T-cell (primary cell): ENCODE measurements at regions not wholly inside any gene's neighbourhood (a gene's known extent, or its start where the extent isn't known, plus 50 kb on each side); places are given as distances from the start of the nearest gene placed in this dataset.

Experiments
- ATAC-seq, 4 experiments: fragments of 200-7000 bp in 3 of 4; fragments of 150-1000 bp in 1 of 4; cut with Tn5 transposase; replicated peaks in 1 of 4; 1 replicate in 3 of 4; 2 replicates in 1 of 4; pipeline ENCODE4 v1.10.0; 2021; ENCODE audit warnings: moderate library complexity in 3 of 4, mild to moderate bottlenecking in 2 of 4, moderate number of reproducible peaks in 1 of 4
- CTCF ChIA-PET, 2 donors: fragments of 300-600 bp; sonication (Branson Sonifier 250); formaldehyde crosslinking; loops; one replicate each; lab custom pipeline; 2022; ENCODE audit warnings: antibody characterized with exemption in 2 of 2; lab: Charles Lee
- POLR2A ChIA-PET, 2 donors: fragments of 300-600 bp; sonication (Branson Sonifier 250); formaldehyde crosslinking; loops; one replicate each; lab custom pipeline; 2022; ENCODE audit warnings: antibody characterized with exemption in 2 of 2; lab: Charles Lee
- DNase-seq, 35 experiments: peaks; one replicate each; pipeline versions ENCODE4 v3.0.0 to v3.0.0-alpha.2; 2013 to 2023
- H3K27ac ChIP-seq: one replicate; pipeline ENCODE4 v1.5.1; 2013; ENCODE audit warnings: low read length
- H3K27me3 ChIP-seq, 2 experiments: replicated peaks in 1 of 2; 1 replicate in 1 of 2; 2 replicates in 1 of 2; pipeline versions ENCODE4 v1.6.1 to v1.7.0; 2013; ENCODE audit warnings: low read length in 1 of 2, mixed read lengths in 1 of 2; ENCODE audit not compliant: control insufficient read depth in 2 of 2, insufficient read depth in 2 of 2; ENCODE audit errors: extremely low read depth in 1 of 2
- H3K36me3 ChIP-seq, 2 donors: 1 replicate in 1 of 2; 2 replicates in 1 of 2; pipeline versions ENCODE4 v1.6.1 to v1.7.0; 2013; ENCODE audit warnings: low read length in 1 of 2; ENCODE audit not compliant: control insufficient read depth in 2 of 2, insufficient read depth in 1 of 2; ENCODE audit errors: extremely low read depth in 1 of 2
- H3K4me1 ChIP-seq, 2 experiments: 1 replicate in 1 of 2; 2 replicates in 1 of 2; pipeline versions ENCODE4 v1.6.1 to v1.7.0; 2013; ENCODE audit warnings: low read length in 2 of 2, mixed read lengths in 1 of 2; ENCODE audit not compliant: insufficient read depth in 2 of 2, control insufficient read depth in 1 of 2; ENCODE audit errors: extremely low read depth in 1 of 2
- H3K4me3 ChIP-seq, 2 donors: 1 replicate in 1 of 2; 2 replicates in 1 of 2; pipeline versions ENCODE4 v1.5.1 to v1.7.0; 2013; ENCODE audit warnings: mild to moderate bottlenecking in 2 of 2, low read length in 1 of 2, moderate library complexity in 1 of 2; ENCODE audit not compliant: control insufficient read depth in 1 of 2; ENCODE audit errors: extremely low read depth in 1 of 2
- H3K9me3 ChIP-seq: 2 replicates; pipeline ENCODE4 v1.7.0; 2013
- H3K27ac Mint-ChIP-seq, 2 donors: one replicate each; pipeline ENCODE4 v1.8.0; 2020 to 2021; ENCODE audit warnings: mild to moderate bottlenecking in 2 of 2, mixed read lengths in 2 of 2
- H3K27me3 Mint-ChIP-seq, 2 donors: one replicate each; pipeline ENCODE4 v1.8.0; 2021 to 2022; ENCODE audit warnings: mixed read lengths in 2 of 2
- H3K36me3 Mint-ChIP-seq: one replicate; pipeline ENCODE4 v1.8.0; 2021; ENCODE audit warnings: mixed read lengths
- H3K4me1 Mint-ChIP-seq, 3 donors: one replicate each; pipeline ENCODE4 v1.8.0; 2020 to 2022; ENCODE audit warnings: mixed read lengths in 3 of 3, mild to moderate bottlenecking in 1 of 3
- H3K4me3 Mint-ChIP-seq, 3 donors: one replicate each; pipeline ENCODE4 v1.8.0; 2020 to 2022; ENCODE audit warnings: mild to moderate bottlenecking in 3 of 3, mixed read lengths in 3 of 3, moderate library complexity in 3 of 3
- H3K9me3 Mint-ChIP-seq, 3 donors: one replicate each; pipeline ENCODE4 v1.8.0; 2020 to 2022; ENCODE audit warnings: mixed read lengths in 3 of 3
- WGBS: methylation state at CpG from one replicate; pipeline ENCODE4 v1.1.5; 2013; ENCODE audit warnings: missing lambda C conversion rate; ENCODE audit not compliant: insufficient coverage; 5-methylcytosine and 5-hydroxymethylcytosine counted together

DNA sequence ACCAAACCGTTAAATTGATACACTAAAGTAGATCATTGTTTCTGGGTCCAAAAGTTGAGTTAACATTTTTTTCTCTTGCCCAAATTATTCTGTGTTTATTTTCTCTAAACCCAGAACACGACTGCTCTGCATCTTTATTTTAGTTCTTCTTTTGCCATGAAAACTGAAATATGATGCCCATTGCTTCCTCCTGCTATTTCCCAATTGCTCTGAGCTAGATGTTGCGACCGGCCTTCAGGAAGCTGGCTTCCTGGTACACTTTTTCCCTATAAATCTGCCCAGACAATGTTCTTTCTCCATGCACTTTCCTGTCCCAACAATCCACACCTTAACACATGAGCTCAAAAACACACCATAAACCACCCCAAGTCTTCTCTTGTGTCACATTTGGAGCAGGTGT, 501.4 kb downstream of the FBXO15 start:
- H3K4me3 Mint-ChIP-seq = no peak overlapping the region
- H3K36me3 ChIP-seq = no peaks in the 10 kb centered on the region
- CTCF ChIA-PET = no interaction called here
- H3K36me3 Mint-ChIP-seq = no peaks in the 10 kb centered on the region
- H3K4me3 ChIP-seq = no peak overlapping the region
- peaks cover 0 to 3% (median 0%) of the 10 kb centered on the region in 3 donors for H3K9me3 Mint-ChIP-seq
- H3K9me3 ChIP-seq = no peaks in the 10 kb centered on the region
- DNase-seq = no peak
- 52% methylated on average over 3 of the region's 4 CpGs for WGBS
- ATAC-seq = no peak
- H3K27ac ChIP-seq = no peak overlapping the region
- no peak overlapping the region for H3K27ac Mint-ChIP-seq
- no peaks in the 10 kb centered on the region for H3K4me1 Mint-ChIP-seq
- POLR2A ChIA-PET = no interaction called here
- H3K27me3 Mint-ChIP-seq = no peaks in the 10 kb centered on the region
- H3K4me1 ChIP-seq = no peaks in the 10 kb centered on the region
- H3K27me3 ChIP-seq = no peaks in the 10 kb centered on the region

DNA sequence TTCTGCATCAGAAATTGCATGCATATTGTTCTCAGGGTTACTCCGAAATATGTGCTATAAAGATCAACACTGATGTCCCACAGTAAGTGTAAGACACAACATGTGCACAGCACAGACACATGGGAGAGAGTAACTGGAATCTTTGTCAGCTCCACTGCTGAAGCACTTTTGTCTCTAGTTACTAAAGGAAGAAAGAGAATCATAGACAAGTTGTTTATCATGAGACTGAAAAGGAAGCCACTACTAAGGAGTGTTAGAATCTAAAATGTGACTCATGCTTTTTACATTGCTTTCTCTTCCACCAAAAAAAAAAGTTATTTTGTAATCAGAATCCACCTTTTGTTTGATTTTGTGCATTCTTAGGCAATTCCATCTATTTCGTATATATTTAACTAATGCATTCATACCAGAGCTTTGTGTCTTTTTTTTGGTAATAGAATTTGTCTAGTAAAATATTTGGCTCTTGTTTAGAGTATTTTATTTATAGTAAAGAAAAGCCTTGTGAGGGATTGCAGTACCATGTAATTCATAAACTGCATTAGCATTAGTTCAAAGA, 502.4 kb downstream of the FBXO15 start:
- Mint-ChIP-seq H3K4me3 (no peak overlapping the region), H3K27me3 (no peaks in the 10 kb centered on the region), H3K4me1 (no peaks in the 10 kb centered on the region), H3K27ac (no peak overlapping the region), H3K9me3 (peaks cover 0 to 3% (median 0%) of the 10 kb centered on the region in 3 donors), H3K36me3 (no peaks in the 10 kb centered on the region)
- no peak for ATAC-seq
- Histone ChIP-seq H3K9me3 (no peaks in the 10 kb centered on the region), H3K4me3 (no peak overlapping the region), H3K27me3 (no peaks in the 10 kb centered on the region), H3K4me1 (no peaks in the 10 kb centered on the region), H3K27ac (no peak overlapping the region), H3K36me3 (no peaks in the 10 kb centered on the region)
- ChIA-PET POLR2A (no interaction called here), CTCF (no interaction called here)
- 67% methylated on average over 1 of the region's 2 CpGs for WGBS
- DNase-seq = no peak

DNA sequence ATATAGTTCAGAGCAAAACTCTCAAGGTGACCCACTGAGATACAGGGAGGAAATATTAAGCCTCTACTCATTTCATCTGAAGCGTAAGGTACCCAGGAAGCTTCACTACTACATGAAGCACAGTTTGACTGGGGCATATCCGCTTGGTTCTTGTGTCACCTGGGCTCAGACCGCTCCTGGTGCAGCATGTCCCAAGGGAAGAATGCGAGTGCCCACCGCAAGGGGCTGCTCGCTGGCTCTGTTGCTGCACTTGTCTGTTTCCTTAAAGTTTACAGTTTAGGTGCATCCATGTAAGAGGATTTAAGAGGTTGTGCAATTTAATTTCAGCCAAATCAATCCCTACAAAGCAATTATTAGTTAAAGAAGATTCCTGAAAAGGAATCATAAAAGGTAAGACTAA, 507.8 kb downstream of the FBXO15 start:
- POLR2A ChIA-PET = no interaction called here
- H3K27me3 ChIP-seq = no peaks in the 10 kb centered on the region
- no peak overlapping the region for H3K4me3 Mint-ChIP-seq
- no peaks in the 10 kb centered on the region for H3K4me1 ChIP-seq
- DNase-seq (no peak), ATAC-seq (no peak)
- no peaks in the 10 kb centered on the region for H3K4me1 Mint-ChIP-seq
- no peak overlapping the region for H3K27ac Mint-ChIP-seq
- H3K27me3 Mint-ChIP-seq = no peaks in the 10 kb centered on the region
- H3K36me3 ChIP-seq = no peaks in the 10 kb centered on the region
- H3K27ac ChIP-seq = no peak overlapping the region
- WGBS = 100% methylated on average over 2 of the region's 6 CpGs
- H3K36me3 Mint-ChIP-seq = no peaks in the 10 kb centered on the region
- H3K9me3 ChIP-seq = no peaks in the 10 kb centered on the region
- no peak overlapping the region for H3K4me3 ChIP-seq
- no peaks in the 10 kb centered on the region for H3K9me3 Mint-ChIP-seq
- CTCF ChIA-PET = no interaction called here

GRCh38 chr18:73638709-73639108, 508.9 kb downstream of the FBXO15 start:
- Histone ChIP-seq H3K27me3 (no peaks in the 10 kb centered on the region), H3K9me3 (no peaks in the 10 kb centered on the region), H3K36me3 (no peaks in the 10 kb centered on the region), H3K4me3 (no peak overlapping the region), H3K4me1 (no peaks in the 10 kb centered on the region), H3K27ac (no peak overlapping the region)
- POLR2A ChIA-PET = no interaction called here
- ATAC-seq (no peak), DNase-seq (no peak)
- Mint-ChIP-seq H3K9me3 (no peaks in the 10 kb centered on the region), H3K4me1 (no peaks in the 10 kb centered on the region), H3K27ac (no peak overlapping the region), H3K27me3 (no peaks in the 10 kb centered on the region), H3K36me3 (no peaks in the 10 kb centered on the region), H3K4me3 (no peak overlapping the region)
- CTCF ChIA-PET = no interaction called here

DNA sequence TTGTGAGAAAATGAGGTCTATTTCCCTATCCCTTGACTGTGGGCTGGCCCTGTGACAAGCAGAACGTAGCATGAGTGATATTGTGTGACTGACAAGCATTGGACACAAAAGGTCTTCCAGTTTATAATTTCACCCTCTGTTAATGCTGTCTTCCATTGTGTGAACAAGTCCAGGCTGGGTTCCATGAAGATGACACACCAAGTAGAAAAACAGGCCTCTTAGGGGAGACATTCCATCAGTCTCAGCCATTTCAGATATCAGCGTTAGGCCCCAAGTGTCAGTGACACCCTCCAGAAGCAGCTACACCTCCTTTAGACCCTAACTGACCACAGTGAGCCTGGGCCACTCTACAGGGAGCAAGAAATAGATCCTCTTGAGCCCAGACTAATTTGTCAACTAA, 511.3 kb downstream of the FBXO15 start:
- Histone ChIP-seq H3K4me3 (no peak overlapping the region), H3K9me3 (no peaks in the 10 kb centered on the region), H3K27me3 (no peaks in the 10 kb centered on the region), H3K36me3 (no peaks in the 10 kb centered on the region), H3K27ac (no peak overlapping the region), H3K4me1 (no peaks in the 10 kb centered on the region)
- no peaks in the 10 kb centered on the region for H3K4me1 Mint-ChIP-seq
- ChIA-PET POLR2A (no interaction called here), CTCF (no interaction called here)
- H3K27ac Mint-ChIP-seq = no peak overlapping the region
- ATAC-seq (no peak), DNase-seq (no peak)
- WGBS = no CpG with 5 or more reads among the region's 2 CpGs
- no peak overlapping the region for H3K4me3 Mint-ChIP-seq
- no peaks in the 10 kb centered on the region for H3K9me3 Mint-ChIP-seq
- no peaks in the 10 kb centered on the region for H3K36me3 Mint-ChIP-seq
- no peaks in the 10 kb centered on the region for H3K27me3 Mint-ChIP-seq

DNA sequence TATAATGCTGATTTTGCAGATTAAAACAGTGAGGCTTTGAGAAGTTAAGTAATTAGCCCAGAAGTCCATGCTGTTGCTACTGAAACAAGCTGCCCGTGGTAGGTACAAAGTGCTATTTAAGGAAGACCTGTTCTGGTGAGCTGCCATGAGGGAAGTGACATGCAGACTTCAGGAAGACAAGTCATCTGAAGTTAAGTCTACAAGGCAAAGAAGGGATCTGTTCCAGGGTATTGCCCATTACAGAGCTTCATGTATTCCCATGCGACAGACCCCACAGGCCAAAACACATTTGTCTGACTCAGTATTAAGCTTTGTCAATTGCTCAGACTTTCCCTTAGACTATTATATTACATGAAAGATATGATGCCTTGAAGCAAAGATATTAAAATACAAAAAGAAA, 520.8 kb downstream of the FBXO15 start:
- Histone ChIP-seq H3K27ac (no peak overlapping the region), H3K4me3 (no peak overlapping the region), H3K27me3 (no peaks in the 10 kb centered on the region), H3K36me3 (no peaks in the 10 kb centered on the region), H3K9me3 (no peaks in the 10 kb centered on the region), H3K4me1 (no peaks in the 10 kb centered on the region)
- no peak for DNase-seq
- ChIA-PET CTCF (no interaction called here), POLR2A (no interaction called here)
- WGBS = 44% methylated on average over 1 of the region's 2 CpGs
- H3K9me3 Mint-ChIP-seq = peaks cover 0 to 6% (median 0%) of the 10 kb centered on the region in 3 donors
- no peak overlapping the region for H3K4me3 Mint-ChIP-seq
- ATAC-seq = no peak
- no peaks in the 10 kb centered on the region for H3K4me1 Mint-ChIP-seq
- H3K36me3 Mint-ChIP-seq = no peaks in the 10 kb centered on the region
- H3K27me3 Mint-ChIP-seq = no peaks in the 10 kb centered on the region
- H3K27ac Mint-ChIP-seq = no peak overlapping the region

DNA sequence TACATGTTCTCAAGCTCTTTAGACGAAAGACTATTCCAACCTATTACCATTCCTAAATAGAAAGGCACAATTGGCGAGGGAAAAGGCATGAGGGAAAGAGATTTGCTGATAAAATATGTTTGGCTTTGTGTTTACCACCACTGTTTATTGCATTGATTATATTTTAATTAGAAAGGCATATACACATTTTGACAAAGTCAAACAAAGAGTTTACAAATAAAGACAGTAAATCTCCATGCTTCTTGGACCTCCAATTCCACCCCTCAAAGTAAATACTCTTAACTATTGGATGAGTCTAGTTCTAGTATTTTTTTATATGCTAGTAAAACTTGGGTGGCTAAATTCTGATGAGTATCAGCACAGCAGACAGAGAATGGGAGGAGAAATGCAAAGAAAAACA, 521.4 kb downstream of the FBXO15 start:
- Histone ChIP-seq H3K36me3 (no peaks in the 10 kb centered on the region), H3K4me1 (no peaks in the 10 kb centered on the region), H3K27me3 (no peaks in the 10 kb centered on the region), H3K4me3 (no peak overlapping the region), H3K27ac (no peak overlapping the region), H3K9me3 (no peaks in the 10 kb centered on the region)
- no peak overlapping the region for H3K4me3 Mint-ChIP-seq
- ATAC-seq (no peak), DNase-seq (no peak)
- H3K27me3 Mint-ChIP-seq = no peaks in the 10 kb centered on the region
- WGBS = no CpG with 5 or more reads among the region's 2 CpGs
- no peaks in the 10 kb centered on the region for H3K36me3 Mint-ChIP-seq
- no peaks in the 10 kb centered on the region for H3K4me1 Mint-ChIP-seq
- H3K9me3 Mint-ChIP-seq = peaks cover 0 to 6% (median 0%) of the 10 kb centered on the region in 3 donors
- CTCF ChIA-PET = no interaction called here
- no peak overlapping the region for H3K27ac Mint-ChIP-seq
- POLR2A ChIA-PET = no interaction called here
